HG02973 (cell line): ENCODE measurements at regions not wholly inside any gene's neighbourhood (a gene's known extent, or its start where the extent isn't known, plus 50 kb on each side); places are given as distances from the start of the nearest gene placed in this dataset.
"Not testable (repeated sequence)": the region's sequence is repeated elsewhere in the genome, so short reads cannot be mapped to it uniquely, and the experiment has no call there.

Source experiments
- ATAC-seq: cut with Tn5 transposase; IDR thresholded peaks from one replicate; pipeline ENCODE4 v1.9.1; 2021; ENCODE audit warnings: moderate library complexity; ENCODE audit not compliant: unreplicated experiment

DNA sequence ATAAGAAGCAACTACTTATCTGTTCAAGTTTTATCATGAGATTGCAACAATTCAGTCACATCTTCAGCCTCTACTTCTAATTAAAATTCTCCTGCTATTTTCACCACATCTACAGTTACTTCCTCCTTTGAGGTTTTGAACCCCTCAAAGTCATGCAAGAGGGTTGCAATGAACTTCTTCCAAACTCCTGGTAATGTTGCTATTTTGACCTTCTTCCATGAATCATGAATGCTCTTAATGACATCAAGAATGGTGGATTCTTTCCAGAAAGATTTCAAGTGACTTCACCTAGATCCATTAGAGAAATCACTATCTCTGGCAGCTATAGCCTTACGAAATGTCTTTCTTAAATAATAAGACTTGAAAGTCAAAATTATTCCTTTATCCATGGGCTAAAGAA lies 1052.8 kb upstream of the NRXN1 start:
- no peak for ATAC-seq

DNA sequence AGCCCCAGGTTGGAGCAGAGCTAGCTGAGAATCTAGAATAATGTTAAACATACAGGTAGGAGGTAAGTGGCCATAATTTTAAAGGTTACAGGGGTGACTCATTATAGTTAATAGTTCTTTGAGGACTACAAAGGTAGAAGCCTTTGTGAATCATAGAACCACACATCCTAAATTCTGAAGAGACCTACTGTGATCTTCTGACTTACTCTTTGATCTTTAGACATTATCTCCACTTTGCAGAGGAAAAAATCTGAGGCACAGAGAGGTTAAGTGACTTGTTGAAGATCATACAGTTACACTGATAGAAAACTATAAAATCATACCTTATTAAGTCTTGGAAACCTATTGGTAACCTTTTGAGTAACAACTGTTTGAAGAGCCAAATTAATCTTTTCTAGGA lies 1051.3 kb upstream of the NRXN1 start:
- no peak for ATAC-seq

DNA sequence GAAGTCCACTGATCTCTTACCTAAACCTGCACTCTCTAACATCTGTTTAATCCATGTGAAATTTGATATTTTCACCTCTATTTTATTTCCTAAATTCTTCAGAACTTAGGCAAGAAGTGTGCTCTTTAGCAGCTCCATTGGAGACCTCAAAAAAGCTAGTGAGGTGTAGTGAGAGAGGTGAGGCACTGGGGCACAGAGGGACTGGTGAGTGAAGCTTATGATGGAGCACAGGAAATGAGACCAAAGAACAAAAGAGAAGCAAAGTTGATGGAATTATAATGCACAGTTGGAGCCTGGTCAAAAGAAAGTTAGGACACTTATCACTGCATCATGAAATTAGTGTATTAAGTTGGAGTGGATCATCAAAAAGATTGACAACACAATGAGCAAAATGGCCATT lies 1050.7 kb upstream of the NRXN1 start:
- no peak for ATAC-seq

DNA sequence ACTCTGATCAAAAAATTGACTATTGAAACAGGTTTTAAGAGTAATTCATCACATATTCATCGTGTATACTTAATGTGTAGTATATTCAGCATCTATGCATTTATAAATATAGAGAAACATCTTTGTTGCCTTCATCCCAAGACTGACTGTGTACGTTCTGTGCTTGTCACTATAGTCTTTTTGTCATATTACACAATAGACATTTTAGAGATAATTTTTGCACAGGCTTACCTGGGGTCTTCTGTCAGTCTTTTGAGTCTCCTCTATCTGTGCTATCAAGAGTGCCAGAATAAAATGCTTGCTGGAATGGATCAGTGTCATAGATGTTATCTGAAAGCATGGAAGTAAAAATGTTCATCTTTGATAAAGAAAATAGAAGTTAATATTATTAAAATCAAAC lies 1047.7 kb upstream of the NRXN1 start:
- ATAC-seq = no peak

DNA sequence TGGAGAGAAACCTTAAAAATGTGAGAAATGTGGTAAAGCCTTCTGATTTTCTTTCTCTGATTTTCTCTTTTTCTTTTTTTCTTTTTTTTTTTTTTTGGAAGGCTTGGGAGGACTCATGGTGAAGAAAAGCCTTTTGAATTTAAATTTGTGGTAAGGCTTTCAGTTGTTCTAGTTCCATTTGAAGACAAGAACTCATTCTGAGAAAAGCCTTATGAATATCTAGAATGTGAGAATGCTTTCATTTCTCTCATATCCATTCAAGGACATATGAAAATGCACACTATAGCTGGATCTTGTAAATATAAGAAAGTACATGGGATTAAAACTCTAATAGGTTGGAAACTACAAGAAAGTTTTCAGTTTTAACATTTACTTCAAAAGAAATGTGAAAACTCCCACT lies 1045.2 kb upstream of the NRXN1 start:
- ATAC-seq = no peak

DNA sequence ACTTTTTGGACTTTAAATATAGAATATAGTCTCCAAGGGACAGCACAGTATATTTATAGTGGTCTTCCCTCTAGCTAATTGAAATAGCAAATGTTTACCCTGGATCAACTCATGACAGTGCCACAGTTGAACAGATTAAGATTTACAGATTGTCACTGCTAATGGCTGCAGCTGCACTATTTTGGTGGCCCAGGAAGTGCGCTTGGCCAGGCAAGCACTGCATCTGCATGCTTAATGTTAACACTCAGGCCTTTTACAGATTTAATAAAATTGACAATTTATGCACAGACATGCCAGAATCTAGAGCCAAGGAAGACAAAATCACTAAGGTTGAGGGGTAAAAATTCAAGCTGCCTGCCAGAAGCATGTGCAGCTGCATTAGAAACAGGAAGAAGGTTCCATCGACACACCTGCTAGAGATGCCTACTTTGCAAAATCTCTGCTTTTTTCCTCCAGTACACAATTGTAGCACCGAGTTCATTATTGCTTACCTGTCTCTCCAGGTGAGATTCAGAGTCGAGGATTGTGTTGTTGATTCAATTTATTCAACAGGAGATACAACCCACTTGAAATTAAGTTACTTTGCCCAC lies 1042.3 kb upstream of the NRXN1 start:
- no peak for ATAC-seq

DNA sequence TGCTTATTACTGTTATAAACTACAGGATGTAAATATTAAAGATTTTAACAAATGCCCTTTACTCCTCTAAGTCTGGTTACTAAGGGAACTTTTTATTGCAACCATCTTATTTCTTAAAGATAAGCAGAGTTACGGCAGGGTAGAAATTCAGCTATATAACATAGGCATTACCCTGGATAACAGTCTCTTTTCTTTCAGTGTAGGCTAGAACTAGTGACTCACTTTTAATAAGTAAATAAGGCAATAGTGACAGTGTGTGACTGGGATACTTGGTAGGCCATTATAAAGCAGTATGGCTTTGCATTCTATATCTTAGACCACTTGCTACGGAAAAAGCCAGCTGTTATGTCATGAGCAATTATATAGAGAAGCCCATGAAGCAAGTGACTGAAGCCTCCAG lies 1041.0 kb upstream of the NRXN1 start:
- ATAC-seq = no peak

DNA sequence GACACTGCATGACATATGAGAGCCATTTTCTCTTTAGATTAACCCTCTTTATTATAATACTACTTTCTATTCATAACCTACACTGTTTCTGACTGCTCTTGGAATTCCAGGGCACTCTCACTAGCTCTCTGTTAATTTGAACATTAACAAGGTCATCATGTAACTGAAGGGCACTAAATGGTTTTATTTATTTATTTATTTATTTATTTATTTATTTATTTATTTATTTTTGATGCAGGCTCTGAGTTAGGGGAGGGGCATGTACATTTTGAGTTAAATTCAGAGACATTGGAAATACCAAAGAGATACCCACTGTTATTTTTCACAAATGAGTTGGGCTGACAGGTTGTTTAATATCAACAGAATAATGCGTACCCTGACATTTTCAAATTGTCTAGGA lies 1038.7 kb upstream of the NRXN1 start:
- no peak for ATAC-seq

DNA sequence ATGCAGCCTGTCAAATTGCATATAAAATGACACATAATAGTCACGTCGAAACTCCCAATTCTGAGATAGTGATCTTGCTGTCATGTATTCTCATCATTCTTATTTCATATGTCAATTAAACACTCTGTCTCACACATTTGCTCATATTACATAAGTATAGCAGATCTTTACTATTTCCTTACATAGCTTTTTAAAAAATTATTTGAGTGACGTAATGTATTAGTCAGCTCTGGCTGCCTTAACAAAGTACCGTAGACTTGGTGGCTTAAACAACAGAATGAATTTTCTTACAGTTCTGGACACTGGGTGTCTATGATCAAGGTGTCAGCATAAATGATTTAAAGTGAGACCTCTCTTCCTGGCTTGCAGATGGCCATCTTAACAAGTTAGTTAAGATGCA lies 1032.3 kb upstream of the NRXN1 start:
- no peak for ATAC-seq

DNA sequence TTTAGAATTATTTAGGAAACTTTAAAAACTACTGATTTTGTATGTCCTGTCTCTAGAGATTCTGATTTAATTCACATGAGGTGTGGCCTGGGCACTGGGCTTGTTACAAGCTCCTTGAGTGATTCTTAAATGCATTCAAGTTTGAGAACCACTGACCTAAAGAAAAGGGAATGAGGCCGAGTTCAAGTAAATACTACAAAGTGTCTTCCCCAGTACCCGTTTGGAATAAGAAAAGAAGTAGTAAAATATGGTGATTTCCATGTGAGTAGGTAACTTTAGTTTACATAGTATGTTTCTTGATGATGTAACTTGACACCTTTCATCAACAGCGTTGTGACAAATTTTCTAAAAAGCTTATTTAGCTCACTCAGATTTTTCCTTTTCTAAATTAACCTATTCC lies 1022.9 kb upstream of the NRXN1 start:
- no peak for ATAC-seq

DNA sequence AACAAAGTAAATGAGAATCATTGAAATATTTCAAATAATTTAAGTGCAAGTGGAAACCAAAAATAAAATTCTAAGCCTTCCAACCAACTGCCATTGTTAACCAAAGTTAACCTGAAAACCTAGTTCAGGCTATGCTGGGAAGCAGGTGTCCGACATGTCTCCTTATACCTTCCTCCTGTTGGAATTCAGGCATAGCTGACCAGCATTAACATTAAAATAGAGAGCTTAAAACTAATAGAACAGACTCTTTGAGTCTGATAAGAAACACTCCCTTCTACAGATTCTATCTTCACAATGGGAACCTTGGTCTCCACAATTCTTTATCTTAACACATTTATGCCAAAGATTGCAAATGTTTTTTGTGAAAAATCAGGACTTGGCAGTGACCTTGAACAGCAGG lies 1004.9 kb upstream of the NRXN1 start:
- ATAC-seq = no peak

DNA sequence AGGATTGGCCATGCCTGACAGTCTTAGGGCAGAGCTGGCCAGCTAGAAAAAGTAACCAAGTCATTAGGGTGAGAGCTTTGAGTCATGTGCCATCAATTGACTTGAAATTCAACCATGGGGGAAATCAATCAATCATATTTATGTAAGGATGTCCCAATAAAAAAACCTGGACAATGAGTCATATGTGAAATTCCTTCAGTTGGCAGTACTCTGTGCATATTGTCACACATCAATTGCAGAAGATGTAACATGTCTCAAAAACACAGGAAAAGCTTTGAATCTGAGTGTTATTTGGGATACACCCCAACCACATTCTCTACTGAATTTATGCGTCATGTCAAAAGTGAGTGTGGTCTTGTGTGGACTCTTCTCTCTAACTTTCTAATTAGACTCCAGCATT lies 1004.1 kb upstream of the NRXN1 start:
- ATAC-seq = no peak

DNA sequence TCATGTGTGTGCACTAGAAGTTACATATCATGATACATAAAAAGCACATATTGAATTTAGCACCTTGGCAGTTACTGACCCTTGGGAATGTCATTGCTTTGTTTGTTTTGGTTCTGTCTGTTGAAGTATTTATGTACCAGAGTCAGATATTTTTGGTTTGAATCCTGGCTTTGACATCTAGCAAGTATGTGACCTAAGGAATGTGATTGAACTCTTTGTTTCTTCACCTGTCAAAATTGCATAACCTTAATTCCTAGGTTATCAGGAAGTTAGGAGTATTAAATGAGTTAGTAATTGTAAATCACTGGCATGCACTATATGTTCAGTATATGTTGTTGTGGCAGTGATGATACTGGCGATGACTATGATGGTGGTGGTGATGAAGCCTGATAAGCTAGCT lies 1003.5 kb upstream of the NRXN1 start:
- no peak for ATAC-seq

DNA sequence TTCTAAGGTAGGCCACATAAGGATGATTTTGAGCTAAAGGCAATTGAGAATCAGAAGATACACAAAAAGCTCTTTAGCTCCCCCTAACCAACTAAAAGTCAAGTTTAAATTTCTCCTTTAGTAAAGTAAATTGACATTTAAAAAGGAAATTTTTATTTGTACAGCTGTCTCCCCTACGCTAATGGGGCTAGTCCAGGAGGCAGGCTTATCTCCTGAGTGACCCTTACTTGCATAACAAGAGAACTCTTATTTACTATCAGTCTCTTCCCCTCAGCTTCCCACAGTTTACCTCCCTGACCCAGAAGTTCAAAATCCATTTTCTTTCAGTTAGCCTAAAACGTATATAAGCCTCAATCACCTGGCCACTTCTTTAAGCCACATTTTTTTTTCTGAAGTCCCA lies 1002.8 kb upstream of the NRXN1 start:
- no peak for ATAC-seq

DNA sequence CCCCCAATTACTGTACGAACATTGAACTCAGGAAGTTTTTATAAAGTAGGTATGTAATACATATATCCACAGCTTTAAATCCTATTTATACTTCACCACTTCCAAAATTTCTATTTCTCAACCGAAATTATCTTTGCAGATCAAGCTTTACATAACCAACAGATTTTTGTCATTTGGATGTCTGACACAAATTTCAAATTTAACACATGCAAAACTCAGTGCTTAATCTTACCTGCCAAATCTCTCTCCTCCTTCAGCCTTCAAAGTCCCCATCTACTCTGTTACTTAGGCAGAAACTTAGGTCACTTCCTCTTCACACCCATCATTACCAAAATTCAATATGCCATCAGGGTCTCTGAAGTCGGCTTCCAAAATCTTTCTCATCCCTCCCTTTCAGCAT lies 990.1 kb upstream of the NRXN1 start:
- ATAC-seq = no peak

DNA sequence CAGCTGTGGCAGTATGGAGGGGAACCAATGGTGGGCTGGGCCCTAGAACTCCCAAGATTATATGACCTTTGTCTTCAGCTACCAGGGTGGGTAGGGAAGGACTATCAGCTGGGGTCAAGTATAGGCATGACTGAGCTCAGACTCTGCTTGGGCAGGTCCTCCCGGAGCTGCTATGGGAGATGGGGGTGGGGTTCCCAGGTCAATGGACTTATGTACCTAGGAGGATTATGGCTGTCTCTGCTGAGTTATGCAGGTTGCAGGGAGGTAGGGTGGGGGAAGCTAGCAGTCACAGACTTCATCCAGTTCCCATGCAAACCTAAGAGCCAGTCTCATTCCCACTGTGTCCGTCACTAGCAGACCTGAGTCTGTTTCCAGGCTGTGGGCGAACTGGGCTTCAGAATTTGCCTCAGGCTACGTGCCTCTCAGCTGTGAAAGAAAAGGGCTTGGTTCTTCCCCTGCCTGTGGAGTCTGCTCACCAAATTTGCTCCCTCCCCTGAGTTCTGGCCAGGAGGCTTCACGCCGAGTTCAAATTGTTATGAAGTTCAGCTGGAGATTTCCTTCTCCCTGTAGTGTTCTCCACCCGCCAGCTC lies 985.8 kb upstream of the NRXN1 start:
- no peak for ATAC-seq

DNA sequence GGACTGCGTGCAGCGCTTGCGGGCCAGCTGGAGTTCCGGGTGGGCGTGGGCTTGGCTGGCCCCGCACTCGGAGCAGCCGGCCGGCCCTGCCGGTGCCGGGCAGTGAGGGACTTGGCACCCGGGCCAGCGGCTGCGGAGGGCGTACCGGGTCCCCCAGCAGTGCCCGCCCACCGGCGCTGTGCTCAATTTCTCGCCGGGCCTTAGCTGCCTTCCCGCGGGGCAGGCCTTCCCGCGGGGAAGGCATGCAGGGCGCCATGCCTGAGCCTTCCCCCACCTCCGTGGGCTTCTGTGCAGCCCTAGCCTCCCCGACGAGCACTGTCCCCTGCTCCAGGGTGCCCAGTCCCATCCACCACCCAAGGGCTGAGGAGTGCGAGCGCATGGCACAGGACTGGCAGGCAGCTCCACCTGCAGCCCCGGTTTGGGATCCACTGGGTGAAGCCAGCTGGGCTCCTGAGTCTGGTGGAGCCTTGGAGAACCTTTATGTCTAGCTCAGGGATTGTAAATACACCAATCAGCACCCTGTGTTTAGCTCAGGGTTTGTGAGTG lies 975.0 kb upstream of the NRXN1 start:
- ATAC-seq = not testable (repeated sequence)

DNA sequence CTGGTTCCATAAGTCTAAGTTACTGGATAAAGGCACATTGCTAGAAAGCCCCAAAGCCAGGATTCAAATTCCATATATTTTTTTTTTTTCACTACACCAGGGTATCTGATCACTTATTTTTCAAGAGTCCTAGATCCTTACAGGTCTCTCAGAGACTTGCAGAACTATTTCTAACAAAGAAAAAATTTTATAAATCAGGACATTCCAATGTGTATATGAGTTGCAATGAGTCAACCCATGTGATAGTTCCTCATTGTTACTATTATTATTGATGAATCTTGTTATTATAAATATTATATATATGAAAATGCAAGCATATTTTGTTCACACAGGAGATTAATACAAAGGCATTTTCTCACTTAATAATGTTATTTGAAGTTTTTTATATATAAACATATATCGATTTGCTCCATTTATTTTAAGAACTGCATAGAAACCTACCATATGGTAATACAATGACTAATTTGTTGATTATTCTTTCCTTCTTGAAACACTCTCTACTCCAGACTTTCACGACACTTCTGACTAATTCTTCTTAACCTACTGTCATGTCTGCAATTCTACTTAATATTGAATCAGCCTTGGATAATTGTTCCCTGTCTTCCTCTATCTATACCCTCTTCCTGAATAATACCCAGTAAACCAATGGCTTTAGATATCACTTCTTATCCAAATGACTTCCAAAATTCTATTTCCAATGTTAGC lies 968.4 kb upstream of the NRXN1 start:
- no peak for ATAC-seq

DNA sequence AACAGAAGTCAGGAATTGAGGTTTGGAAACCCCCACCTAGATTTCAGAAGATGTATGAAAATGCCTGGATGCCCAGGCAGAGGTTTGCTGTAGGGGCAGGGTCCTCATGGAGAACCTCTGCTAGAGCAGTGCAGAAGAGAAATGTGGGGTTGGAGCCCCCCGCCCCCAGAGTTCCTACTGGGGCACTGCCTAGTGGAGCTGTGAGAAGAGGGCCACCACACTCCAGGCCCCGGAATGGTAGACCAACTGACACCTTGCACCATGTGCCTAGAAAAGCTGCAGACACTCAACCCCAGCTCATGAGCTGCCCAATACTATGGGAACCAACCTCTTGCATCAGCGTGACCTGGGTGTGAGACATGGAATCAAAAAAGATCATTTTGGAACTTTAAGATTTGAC lies 967.0 kb upstream of the NRXN1 start:
- no peak for ATAC-seq

DNA sequence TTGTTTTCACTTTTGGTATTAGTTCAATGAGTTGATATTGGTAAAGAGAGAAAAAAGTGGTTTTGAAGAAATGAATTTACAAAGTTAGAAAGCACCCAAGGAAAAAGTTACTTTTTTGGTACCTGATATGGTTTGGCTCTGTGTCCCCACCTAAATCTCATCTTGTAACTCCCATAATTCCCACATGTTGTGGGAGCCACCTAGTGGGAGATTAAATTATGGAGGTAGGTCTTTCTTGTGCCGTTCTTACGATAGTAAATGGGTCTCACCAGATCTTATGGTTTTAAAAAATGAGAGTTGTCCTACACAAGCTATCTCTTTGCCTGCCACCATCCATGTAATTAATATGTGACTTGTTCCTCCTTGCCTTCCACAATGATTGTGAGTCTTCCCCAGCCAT lies 965.6 kb upstream of the NRXN1 start:
- ATAC-seq = no peak

DNA sequence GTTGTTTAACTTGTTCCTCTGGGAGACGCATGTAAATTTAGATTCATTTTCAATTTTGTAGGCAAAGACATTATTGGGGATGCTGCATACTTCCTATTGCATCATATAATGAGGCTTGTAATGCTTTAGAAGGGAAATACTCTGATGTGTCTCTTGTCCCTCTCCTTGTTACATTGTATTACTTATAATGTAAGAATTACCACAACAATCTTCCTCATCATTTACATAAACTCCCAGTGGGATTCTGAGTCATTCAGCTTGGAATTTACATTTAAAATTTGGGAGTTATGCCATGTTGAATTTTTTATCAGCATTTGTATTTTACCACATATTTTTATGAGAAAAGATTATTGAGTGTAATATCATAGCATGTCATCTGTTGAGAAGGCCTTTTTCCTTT lies 963.4 kb upstream of the NRXN1 start:
- no peak for ATAC-seq

DNA sequence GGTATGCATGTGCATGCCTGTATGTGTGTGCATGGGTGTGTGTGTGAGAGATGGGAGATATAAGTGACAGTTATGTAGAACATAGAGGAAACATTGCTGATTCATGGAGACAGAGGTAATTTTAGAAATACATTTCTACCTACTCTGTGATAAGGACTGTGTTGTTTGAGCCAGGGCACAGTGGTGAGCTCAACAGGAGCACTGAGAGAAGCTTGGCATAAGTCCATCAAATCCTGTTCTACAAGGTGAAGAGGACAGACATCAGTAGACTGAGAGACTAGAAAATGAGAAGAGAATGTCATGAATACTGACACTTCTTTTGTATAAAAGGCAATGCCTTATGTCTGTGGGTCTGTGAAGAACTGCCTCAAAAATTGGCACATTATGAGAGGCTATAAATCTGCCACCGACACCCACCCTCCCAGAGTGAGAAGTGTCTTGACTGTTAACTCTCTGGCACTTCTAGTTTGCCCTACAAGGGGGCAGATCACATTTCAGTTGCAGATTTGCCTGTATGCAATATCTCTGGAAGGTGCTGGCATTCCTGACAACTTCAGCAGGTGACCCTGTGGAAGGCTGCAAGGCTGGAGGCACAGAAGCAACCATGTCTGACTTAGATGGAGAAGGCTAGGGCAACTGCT lies 962.3 kb upstream of the NRXN1 start:
- no peak for ATAC-seq
